ENCODE measurements at regions not wholly inside any gene's neighbourhood (a gene's known extent, or its start where the extent isn't known, plus 50 kb on each side); places are given as distances from the start of the nearest gene placed in this dataset.

DNA sequence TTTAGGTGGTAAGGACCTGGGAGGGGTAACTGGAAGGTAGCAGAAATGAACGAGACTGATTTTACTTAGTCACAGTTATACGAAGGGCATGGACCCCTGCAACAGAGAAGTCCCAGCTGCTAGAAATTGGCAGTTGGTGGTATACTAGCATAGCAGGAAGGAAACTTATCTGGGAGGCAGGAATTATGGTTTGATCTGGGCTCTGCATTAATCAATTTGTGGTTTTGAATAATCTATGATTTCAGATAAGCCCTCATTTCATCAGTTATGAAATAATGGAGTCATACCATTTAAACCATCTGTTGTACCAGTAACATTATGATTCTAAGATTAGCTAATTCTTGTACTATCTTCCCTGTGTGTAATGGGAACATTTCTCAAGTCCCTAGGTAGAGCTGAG is 54.0 kb upstream of the TMEM229A start (continued):
- TF ChIP-seq, protein P1, sequence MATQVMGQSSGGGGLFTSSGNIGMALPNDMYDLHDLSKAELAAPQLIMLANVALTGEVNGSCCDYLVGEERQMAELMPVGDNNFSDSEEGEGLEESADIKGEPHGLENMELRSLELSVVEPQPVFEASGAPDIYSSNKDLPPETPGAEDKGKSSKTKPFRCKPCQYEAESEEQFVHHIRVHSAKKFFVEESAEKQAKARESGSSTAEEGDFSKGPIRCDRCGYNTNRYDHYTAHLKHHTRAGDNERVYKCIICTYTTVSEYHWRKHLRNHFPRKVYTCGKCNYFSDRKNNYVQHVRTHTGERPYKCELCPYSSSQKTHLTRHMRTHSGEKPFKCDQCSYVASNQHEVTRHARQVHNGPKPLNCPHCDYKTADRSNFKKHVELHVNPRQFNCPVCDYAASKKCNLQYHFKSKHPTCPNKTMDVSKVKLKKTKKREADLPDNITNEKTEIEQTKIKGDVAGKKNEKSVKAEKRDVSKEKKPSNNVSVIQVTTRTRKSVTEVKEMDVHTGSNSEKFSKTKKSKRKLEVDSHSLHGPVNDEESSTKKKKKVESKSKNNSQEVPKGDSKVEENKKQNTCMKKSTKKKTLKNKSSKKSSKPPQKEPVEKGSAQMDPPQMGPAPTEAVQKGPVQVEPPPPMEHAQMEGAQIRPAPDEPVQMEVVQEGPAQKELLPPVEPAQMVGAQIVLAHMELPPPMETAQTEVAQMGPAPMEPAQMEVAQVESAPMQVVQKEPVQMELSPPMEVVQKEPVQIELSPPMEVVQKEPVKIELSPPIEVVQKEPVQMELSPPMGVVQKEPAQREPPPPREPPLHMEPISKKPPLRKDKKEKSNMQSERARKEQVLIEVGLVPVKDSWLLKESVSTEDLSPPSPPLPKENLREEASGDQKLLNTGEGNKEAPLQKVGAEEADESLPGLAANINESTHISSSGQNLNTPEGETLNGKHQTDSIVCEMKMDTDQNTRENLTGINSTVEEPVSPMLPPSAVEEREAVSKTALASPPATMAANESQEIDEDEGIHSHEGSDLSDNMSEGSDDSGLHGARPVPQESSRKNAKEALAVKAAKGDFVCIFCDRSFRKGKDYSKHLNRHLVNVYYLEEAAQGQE (IDR thresholded peaks at IDR 0.05; ENCODE audit: low read depth, low read length): no peak
- TF ChIP-seq RCOR1 (IDR thresholded peaks at IDR 0.05; ENCODE audit: low read length) (peak; percentile 97), TEAD4 (IDR thresholded peaks at IDR 0.05; ENCODE audit: borderline replicate concordance, insufficient read depth) (peak; percentile 68; the same call in 1 of the 2 replicates), SIN3A (IDR thresholded peaks at IDR 0.05; ENCODE audit: borderline replicate concordance, low read depth, low read length) (no peak), FOXM1 (IDR thresholded peaks at IDR 0.05; ENCODE audit: low read depth) (no peak), FOSL2 (IDR thresholded peaks at IDR 0.05; ENCODE audit: borderline replicate concordance, low read depth) (no peak), NRF1 (IDR thresholded peaks at IDR 0.05; ENCODE audit: low read depth, low read length) (no peak), GABPA (IDR thresholded peaks at IDR 0.05; ENCODE audit: low read depth) (no peak), TAF1 (IDR thresholded peaks at IDR 0.05; ENCODE audit: borderline replicate concordance, low read depth, low read length) (no peak), ELF1 (IDR thresholded peaks at IDR 0.05) (no peak), MEF2A (IDR thresholded peaks at IDR 0.05; ENCODE audit: borderline replicate concordance, low read depth) (no peak), EP300 (IDR thresholded peaks at IDR 0.05; ENCODE audit: borderline replicate concordance in 1 of 2, low read depth in 1 of 2, low read length in 1 of 2) (peak; percentile 34 to 99; a peak in 3 of 4 replicates), SMC3 (IDR thresholded peaks at IDR 0.05; ENCODE audit: low read depth, low read length) (no peak; the same call in 1 of the 2 replicates), RAD21 (IDR thresholded peaks at IDR 0.05; ENCODE audit: low read length) (peak; percentile 34), CHD2 (IDR thresholded peaks at IDR 0.05; ENCODE audit: low read length, partially characterized antibody) (peak; percentile 76)
- TF ChIP-seq, protein P2, sequence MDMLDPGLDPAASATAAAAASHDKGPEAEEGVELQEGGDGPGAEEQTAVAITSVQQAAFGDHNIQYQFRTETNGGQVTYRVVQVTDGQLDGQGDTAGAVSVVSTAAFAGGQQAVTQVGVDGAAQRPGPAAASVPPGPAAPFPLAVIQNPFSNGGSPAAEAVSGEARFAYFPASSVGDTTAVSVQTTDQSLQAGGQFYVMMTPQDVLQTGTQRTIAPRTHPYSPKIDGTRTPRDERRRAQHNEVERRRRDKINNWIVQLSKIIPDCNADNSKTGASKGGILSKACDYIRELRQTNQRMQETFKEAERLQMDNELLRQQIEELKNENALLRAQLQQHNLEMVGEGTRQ (IDR thresholded peaks at IDR 0.05; ENCODE audit: borderline replicate concordance, low read depth, low read length): no peak
- TF ChIP-seq, protein P3, sequence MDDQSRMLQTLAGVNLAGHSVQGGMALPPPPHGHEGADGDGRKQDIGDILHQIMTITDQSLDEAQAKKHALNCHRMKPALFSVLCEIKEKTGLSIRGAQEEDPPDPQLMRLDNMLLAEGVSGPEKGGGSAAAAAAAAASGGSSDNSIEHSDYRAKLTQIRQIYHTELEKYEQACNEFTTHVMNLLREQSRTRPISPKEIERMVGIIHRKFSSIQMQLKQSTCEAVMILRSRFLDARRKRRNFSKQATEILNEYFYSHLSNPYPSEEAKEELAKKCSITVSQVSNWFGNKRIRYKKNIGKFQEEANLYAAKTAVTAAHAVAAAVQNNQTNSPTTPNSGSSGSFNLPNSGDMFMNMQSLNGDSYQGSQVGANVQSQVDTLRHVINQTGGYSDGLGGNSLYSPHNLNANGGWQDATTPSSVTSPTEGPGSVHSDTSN (IDR thresholded peaks at IDR 0.05): peak; percentile 16; the same call in 1 of the 2 replicates
- TF ChIP-seq, protein P4, sequence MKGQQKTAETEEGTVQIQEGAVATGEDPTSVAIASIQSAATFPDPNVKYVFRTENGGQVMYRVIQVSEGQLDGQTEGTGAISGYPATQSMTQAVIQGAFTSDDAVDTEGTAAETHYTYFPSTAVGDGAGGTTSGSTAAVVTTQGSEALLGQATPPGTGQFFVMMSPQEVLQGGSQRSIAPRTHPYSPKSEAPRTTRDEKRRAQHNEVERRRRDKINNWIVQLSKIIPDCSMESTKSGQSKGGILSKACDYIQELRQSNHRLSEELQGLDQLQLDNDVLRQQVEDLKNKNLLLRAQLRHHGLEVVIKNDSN (IDR thresholded peaks at IDR 0.05; ENCODE audit: borderline replicate concordance, low read depth): no peak
- TF ChIP-seq, protein P5, sequence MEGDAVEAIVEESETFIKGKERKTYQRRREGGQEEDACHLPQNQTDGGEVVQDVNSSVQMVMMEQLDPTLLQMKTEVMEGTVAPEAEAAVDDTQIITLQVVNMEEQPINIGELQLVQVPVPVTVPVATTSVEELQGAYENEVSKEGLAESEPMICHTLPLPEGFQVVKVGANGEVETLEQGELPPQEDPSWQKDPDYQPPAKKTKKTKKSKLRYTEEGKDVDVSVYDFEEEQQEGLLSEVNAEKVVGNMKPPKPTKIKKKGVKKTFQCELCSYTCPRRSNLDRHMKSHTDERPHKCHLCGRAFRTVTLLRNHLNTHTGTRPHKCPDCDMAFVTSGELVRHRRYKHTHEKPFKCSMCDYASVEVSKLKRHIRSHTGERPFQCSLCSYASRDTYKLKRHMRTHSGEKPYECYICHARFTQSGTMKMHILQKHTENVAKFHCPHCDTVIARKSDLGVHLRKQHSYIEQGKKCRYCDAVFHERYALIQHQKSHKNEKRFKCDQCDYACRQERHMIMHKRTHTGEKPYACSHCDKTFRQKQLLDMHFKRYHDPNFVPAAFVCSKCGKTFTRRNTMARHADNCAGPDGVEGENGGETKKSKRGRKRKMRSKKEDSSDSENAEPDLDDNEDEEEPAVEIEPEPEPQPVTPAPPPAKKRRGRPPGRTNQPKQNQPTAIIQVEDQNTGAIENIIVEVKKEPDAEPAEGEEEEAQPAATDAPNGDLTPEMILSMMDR (IDR thresholded peaks at IDR 0.05): no peak
- TF ChIP-seq, protein P6, sequence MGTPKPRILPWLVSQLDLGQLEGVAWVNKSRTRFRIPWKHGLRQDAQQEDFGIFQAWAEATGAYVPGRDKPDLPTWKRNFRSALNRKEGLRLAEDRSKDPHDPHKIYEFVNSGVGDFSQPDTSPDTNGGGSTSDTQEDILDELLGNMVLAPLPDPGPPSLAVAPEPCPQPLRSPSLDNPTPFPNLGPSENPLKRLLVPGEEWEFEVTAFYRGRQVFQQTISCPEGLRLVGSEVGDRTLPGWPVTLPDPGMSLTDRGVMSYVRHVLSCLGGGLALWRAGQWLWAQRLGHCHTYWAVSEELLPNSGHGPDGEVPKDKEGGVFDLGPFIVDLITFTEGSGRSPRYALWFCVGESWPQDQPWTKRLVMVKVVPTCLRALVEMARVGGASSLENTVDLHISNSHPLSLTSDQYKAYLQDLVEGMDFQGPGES (IDR thresholded peaks at IDR 0.05; ENCODE audit: low read depth, low read length): no peak

Data from SK-N-SH (cell line).